COR-L47 (cell line): ENCODE measurements at regions not wholly inside any gene's neighbourhood (a gene's known extent, or its start where the extent isn't known, plus 50 kb on each side); places are given as distances from the start of the nearest gene placed in this dataset.

Experiments used
- DNase-seq: peaks from one replicate; lab custom pipeline; 2025; lab: John Stamatoyannopoulos, UW

- DNase-seq: peak; percentile 26
Measured at GRCh38 chr3:147758771-147759170, 349.6 kb downstream of the ZIC1 start.

GRCh38 chr3:147760085-147760484 is 350.9 kb downstream of the ZIC1 start:
- DNase-seq: no peak

DNA sequence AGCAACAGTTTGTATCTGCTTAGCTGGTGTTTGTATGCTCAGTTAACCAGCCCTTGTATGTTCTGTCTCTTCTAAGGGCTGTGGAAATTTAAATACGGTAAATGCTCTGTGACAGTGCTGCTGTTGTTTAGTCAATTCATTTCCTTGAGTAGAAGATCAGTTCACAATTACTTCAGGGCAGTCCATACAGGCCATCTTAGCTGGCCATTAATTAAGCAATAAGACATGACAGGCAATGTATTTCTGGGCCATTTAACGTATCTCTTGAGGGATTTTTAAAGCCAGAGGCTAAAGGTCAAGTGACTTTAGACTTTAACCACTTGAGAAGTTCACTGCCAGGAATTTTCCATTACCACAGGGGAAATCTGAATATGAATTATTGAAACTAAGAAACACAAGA is 351.8 kb downstream of the ZIC1 start:
- no peak for DNase-seq

- peak; percentile 27 for DNase-seq
Measured at GRCh38 chr3:147773116-147773630, 364.0 kb downstream of the ZIC1 start.

GRCh38 chr3:147775411-147775810 is 366.2 kb downstream of the ZIC1 start:
- DNase-seq: no peak

GRCh38 chr3:147775816-147776530 is 366.8 kb downstream of the ZIC1 start:
- no peak for DNase-seq

DNA sequence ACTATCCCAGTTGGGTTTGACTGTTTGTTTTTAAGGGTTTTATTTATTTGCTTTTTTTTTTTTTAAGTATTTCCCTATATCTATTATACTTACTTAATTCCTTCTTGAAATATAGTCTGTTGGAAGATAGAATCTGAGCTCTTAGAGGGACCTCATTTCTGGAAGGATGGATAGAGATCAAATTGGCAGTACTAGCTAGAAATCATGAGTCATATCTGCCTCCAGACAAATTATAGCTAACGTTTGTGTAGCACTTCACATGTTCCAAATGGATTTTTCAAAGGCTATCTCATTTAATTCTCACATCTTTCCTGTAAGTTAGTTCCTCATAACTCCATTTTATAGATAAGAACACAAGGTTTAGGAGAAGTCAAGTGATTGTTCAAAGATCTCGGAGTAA is 384.7 kb downstream of the ZIC1 start:
- no peak for DNase-seq

GRCh38 chr3:147794596-147794995 is 385.4 kb downstream of the ZIC1 start:
- no peak for DNase-seq

DNA sequence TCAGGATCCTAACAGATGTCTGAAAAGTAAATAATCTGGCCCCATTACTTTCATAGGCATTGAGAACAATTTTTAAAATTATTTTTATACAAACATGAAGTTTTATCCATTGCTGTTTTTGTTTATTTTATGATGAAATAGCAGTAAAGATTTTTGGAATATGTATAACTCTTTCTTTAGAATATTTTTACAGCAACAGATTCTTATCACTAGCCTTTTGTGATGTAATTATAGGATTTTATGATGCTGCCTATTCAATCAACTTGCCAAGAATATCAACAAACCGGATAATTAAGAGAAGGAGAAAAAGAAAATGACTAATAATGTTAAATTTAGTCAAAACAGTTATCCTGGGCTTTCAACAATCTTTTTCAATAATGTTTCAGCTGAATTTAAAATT is 386.3 kb downstream of the ZIC1 start:
- no peak for DNase-seq

DNA sequence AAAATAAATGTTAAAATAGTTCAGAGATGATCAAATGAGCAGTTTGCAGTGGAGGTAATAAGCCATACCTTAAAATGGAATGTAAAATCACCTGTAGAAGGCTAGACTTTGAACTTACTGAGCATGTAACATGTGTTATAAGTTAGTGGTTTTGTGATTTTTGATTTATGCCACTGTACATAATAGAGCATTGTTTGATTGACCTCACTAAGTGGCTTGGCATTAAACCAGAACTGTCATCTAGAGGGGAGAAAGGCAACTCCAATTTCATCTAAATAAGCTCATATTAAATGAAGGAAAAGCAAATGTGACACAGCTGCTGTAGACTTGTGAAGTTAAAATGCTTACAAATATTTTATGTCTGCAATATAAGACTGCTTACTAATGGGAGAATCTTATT is 387.9 kb downstream of the ZIC1 start:
- DNase-seq: peak; percentile 90

GRCh38 chr3:147799601-147800000 is 390.4 kb downstream of the ZIC1 start:
- no peak for DNase-seq

DNA sequence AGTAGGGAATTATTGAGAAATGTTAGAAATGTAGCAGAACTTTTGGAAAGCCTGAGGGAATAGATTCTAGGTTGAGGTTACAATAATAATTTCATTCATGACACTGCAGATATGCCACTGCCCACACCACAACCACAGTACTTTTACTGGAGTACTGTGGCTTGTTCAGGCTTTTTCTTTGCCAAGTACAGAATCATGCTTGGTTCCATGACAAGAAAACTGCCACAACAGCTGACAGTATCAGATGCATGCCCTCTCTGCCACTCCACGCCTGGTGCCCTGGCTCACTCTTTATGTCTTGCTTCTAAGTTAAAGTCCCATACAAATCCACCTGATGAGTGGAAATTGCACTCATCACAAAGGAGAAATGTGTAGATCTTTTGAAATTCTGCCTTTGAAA is 398.6 kb downstream of the ZIC1 start:
- DNase-seq: no peak

DNA sequence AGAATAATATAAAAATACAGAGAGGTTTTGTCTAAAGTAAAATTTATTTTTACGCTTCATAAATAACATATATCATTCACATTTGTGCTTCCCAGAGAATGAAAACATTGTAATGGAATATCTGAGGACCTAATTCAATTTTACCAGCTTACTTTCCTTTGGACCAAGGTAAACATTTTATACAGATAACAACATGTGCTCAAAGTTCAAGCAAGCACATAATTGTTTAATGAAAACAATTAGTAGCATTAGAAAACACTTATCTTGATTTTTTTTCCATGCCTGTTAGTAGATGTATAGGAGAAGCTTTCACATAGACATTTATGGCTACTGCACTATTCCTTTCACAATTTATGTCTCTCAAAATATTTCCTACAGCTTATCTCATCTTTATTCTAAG is 400.0 kb downstream of the ZIC1 start:
- DNase-seq: no peak

DNA sequence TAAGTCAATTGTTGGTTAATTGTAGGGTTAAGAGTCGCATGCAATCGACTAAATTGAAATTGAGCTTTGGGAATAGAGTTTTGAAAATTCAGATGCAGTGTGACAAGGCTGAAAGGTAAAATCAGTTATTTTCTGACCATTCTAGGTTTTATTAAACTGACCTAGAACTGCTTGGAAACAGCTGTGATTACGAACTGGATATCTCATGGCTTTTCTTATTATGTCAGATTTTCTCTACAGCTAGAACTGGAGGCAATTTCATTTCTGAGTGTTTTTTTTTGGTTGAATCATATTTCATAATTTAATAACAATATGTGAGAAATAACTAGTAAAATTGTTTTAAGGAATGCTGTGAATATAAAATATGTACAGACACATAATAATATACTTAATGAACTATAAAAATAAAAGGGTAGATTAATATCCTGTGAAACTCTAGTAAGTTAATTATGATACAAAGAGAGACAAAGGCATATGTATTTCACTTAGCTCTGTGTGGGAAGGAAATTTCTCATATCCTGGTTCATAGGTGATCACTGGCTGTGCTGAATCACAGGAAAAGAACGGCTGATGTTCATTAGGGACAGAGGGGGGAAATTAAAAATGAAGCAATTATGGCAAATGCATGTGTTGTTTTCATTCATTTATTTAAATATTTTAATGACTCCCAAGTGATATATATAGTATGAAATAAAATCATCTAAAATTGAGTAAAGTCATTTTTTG is 403.2 kb downstream of the ZIC1 start:
- no peak for DNase-seq

DNA sequence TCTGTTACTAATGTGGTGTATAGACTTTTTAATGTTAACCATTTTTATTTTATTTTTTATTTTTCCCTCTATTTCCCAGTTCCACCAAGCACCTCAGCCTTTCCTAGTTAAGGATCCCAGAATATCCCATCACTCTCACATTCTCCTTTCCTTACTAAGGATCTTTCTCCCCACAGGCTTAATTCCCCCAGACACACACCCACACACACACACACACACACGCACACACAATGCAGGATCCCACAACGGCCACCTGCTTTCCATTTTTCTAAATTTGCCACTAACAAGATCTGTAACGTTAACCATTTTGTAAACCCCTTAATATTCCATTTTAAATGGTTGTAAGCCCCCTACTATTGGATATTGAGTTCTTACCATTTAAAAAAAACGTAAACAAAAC is 404.1 kb downstream of the ZIC1 start:
- DNase-seq: no peak

- DNase-seq: peak; percentile 96
Measured at GRCh38 chr3:147816752-147817151, 407.6 kb downstream of the ZIC1 start.

DNA sequence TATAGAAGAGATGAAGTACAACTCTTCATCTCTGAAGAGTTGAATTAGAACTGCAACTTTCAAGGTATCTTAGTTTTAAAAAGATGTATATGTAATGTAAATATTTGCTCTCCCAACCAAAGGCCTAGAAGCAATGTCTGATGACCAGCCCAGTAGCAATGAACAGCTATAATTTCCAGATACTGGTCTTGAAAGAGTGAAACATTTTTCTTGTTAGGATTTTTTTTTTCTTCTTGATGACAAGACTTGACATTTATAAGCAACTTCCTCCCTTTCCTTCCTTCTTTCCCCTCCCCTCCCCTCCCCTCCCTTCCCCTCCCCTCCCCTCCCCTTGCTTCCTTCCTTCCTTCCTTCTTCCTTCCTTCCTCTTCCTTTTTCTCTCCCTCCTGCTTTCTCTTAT is 423.4 kb downstream of the ZIC1 start:
- DNase-seq: no peak

- no peak for DNase-seq
Measured at GRCh38 chr3:147836330-147836729, 427.2 kb downstream of the ZIC1 start.

- no peak for DNase-seq
Measured at GRCh38 chr3:147838652-147839051, 429.5 kb downstream of the ZIC1 start.

DNA sequence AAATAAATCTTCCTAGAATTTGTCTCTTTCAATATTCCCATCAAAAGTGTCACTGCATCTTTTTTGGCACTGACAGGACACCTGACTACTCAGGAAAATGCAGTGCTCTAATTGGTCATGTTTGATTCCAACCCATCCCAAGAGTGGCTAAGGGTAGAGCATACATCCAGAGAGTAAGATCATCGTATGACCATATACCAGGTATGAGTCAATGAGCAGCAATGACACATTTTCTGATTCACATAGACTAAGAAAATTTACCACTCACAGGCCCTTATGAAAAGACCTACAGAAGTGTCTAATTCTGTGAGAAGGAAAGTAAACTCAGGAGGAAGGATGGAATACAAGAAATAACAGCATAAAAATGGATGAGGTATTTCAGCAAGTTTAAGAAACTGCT is 434.2 kb downstream of the ZIC1 start:
- DNase-seq: no peak

DNA sequence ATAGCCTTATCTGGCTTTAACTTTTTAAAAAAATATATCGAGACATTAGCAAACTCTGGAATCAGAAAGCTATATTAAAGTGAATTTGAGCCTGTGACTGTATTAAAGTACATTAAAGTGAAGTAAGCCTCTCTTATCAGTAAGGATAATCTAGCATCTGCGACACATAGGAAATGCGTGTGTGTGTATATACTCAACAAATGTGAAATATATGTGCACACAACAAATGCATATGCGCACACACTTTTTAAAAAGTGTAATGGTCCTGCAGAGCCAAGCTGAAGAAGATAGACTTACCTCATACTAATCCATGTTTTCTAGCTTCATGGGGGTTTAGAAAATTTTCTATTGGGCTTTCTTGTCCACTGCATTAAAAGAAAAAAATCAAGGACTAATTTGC is 437.1 kb downstream of the ZIC1 start:
- DNase-seq: no peak

DNA sequence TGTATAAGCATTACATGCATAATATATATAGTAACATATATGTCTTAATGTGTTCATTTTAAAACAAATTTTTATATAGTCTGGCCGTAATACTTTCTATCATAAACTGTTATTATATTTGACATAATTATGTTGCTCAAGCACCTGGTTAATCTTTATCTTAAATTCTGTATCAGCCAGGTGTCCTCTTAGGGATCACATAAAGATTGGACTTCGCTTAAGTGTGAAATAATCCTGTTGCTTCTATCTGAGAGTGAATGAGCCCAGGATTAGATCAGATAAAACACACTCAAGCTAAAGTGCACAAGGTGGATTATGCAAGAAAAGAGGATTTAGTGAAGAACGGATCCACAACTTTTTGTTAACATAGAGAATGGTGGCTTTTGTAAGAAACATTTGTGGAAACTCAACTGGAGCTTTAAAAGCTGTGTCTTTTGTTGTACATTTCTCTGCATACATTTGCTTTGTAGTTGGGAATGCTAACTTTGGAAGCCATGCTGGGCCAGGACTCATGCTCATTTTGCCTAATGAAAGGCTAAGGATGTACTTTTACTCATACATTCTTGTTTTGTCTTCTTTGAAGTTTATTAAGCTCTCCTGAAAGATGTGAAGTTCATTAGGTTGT is 437.8 kb downstream of the ZIC1 start:
- DNase-seq: no peak

GRCh38 chr3:147851062-147851461 is 441.9 kb downstream of the ZIC1 start:
- DNase-seq: no peak
